ENCODE measurements at regions not wholly inside any gene's neighbourhood (a gene's known extent, or its start where the extent isn't known, plus 50 kb on each side); places are given as distances from the start of the nearest gene placed in this dataset.
"Not testable (repeated sequence)": the region's sequence is repeated elsewhere in the genome, so short reads cannot be mapped to it uniquely, and the experiment has no call there.

- Histone ChIP-seq H3K36me3 (no peaks in the 10 kb centered on the region), H3K9me3 (no peaks in the 10 kb centered on the region), H3K27me3 (no peaks in the 10 kb centered on the region), H3K4me3 (no peak overlapping the region), H3K4me1 (no peaks in the 10 kb centered on the region), H3K27ac (no peak overlapping the region)
- intact Hi-C loops (cut with DNase I), result no loop called here
- DNase-seq (ENCODE audit: extremely low spot score in 2 of 2), result no peak
- TF ChIP-seq POLR2AphosphoS5 (IDR thresholded peaks at IDR 0.05; ENCODE audit: insufficient read depth in 1 of 2, low read depth in 1 of 2) (no peak), CTCF (IDR thresholded peaks at IDR 0.05) (no peak)
Observed at GRCh38 chr4:130071746-130072145, 975.8 kb downstream of the C4orf33 start.

- H3K4me1 ChIP-seq, result no peaks in the 10 kb centered on the region
- no peaks in the 10 kb centered on the region for H3K36me3 ChIP-seq
- no peak overlapping the region for H3K27ac ChIP-seq
- intact Hi-C loops (cut with DNase I), result no loop called here
- H3K27me3 ChIP-seq, result no peaks in the 10 kb centered on the region
- no peak for TF ChIP-seq POLR2A (IDR thresholded peaks at IDR 0.05)
- TF ChIP-seq CTCF (IDR thresholded peaks at IDR 0.05), result no peak
- TF ChIP-seq POLR2AphosphoS5 (IDR thresholded peaks at IDR 0.05; ENCODE audit: insufficient read depth in 1 of 2, low read depth in 1 of 2), result no peak
- no peaks in the 10 kb centered on the region for H3K9me3 ChIP-seq
- DNase-seq (ENCODE audit: extremely low spot score in 2 of 2), result no peak
- H3K4me3 ChIP-seq, result no peak overlapping the region
Observed at GRCh38 chr4:130073145-130073790, 977.3 kb downstream of the C4orf33 start.

- DNase-seq (ENCODE audit: extremely low spot score in 2 of 2), result no peak
- Histone ChIP-seq H3K4me3 (no peak overlapping the region), H3K27ac (no peak overlapping the region), H3K9me3 (no peaks in the 10 kb centered on the region), H3K36me3 (no peaks in the 10 kb centered on the region), H3K4me1 (no peaks in the 10 kb centered on the region), H3K27me3 (no peaks in the 10 kb centered on the region)
- intact Hi-C loops (cut with DNase I), result no loop called here
- TF ChIP-seq POLR2AphosphoS5 (IDR thresholded peaks at IDR 0.05; ENCODE audit: insufficient read depth in 1 of 2, low read depth in 1 of 2), result no peak
- TF ChIP-seq CTCF (IDR thresholded peaks at IDR 0.05), result no peak
- no peak for TF ChIP-seq POLR2A (IDR thresholded peaks at IDR 0.05)
Observed at GRCh38 chr4:130074096-130074495, 978.1 kb downstream of the C4orf33 start.

- TF ChIP-seq POLR2AphosphoS5 (IDR thresholded peaks at IDR 0.05; ENCODE audit: insufficient read depth in 1 of 2, low read depth in 1 of 2) (no peak), POLR2A (IDR thresholded peaks at IDR 0.05) (no peak), CTCF (IDR thresholded peaks at IDR 0.05) (no peak)
- intact Hi-C loops (cut with DNase I), result no loop called here
- no peaks in the 10 kb centered on the region for H3K36me3 ChIP-seq
Observed at GRCh38 chr4:130077275-130077674, 981.3 kb downstream of the C4orf33 start.

GRCh38 chr4:130079027-130079426 is 983.1 kb downstream of the C4orf33 start:
- H3K27me3 ChIP-seq; H3K4me3 ChIP-seq; H3K9me3 ChIP-seq; H3K36me3 ChIP-seq; DNase-seq (ENCODE audit: extremely low spot score in 2 of 2); H3K4me1 ChIP-seq; intact Hi-C loops (cut with DNase I); H3K27ac ChIP-seq: not testable (repeated sequence)

More at GRCh38 chr4:130077275-130077674, 981.3 kb downstream of the C4orf33 start:
- no peak for DNase-seq (ENCODE audit: extremely low spot score in 2 of 2)
- H3K27ac ChIP-seq, result no peak overlapping the region
- H3K27me3 ChIP-seq, result no peaks in the 10 kb centered on the region
- no peaks in the 10 kb centered on the region for H3K4me1 ChIP-seq
- no peak overlapping the region for H3K4me3 ChIP-seq
- no peaks in the 10 kb centered on the region for H3K9me3 ChIP-seq

Data from vagina (tissue), 2 donors.